HCEC 1CT (cell line): ENCODE measurements at regions not wholly inside any gene's neighbourhood (a gene's known extent, or its start where the extent isn't known, plus 50 kb on each side); places are given as distances from the start of the nearest gene placed in this dataset.
"Not testable (repeated sequence)": the region's sequence is repeated elsewhere in the genome, so short reads cannot be mapped to it uniquely, and the experiment has no call there.

Experiments
- DNase-seq: peaks from one replicate; pipeline ENCODE4 v3.0.0-alpha.2; 2017

DNA sequence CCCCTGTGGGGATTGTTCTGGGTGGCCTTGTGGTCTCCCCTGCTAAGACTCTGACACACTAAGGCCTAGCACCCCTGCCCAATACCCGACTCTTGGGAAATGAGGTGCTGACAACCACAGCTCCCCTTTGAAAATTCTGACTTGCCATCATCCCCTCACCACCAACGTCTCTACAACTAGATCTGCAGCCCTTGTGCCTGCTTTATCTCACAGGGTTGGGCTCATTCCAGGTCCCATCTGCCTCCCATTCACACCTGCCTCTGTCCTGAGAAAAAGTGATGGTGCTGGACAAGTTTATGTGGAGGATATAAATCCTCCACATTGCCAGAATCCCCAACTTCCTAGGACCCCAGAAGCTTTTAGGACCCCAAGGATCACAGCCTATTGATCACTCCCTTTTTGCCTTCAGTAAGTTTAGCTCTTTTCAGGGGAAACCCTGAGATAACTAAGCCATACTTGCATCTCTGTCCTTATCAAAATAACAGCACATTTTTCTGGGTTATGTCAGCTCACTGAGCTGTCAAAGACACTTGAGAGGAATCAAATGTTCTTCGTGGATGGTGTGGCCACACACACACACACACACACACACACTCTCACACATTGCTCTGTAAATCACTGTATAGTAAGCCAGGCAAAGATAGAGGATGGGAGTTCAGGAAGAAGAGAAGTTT is 136.8 kb upstream of the CES5A start:
- no peak for DNase-seq

DNA sequence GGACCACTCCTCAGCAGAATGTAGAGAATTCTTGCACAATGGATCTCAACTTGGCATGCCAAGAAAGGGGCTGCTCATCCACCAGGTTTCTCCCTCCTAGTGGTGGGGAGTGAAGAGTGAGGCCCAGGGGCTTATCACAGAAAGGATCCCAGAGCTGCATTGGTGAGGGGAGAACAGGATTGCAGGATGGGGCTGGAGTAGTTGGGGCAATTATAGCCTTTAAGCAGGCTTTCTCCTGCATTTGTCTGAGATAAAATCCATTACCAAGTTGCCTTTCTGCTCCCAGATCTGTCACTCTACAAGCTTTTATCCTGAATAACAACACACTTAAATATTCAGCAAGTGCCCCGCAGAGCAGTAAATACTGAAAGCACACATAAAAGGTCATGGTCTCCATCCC is 130.8 kb upstream of the CES5A start:
- no peak for DNase-seq

DNA sequence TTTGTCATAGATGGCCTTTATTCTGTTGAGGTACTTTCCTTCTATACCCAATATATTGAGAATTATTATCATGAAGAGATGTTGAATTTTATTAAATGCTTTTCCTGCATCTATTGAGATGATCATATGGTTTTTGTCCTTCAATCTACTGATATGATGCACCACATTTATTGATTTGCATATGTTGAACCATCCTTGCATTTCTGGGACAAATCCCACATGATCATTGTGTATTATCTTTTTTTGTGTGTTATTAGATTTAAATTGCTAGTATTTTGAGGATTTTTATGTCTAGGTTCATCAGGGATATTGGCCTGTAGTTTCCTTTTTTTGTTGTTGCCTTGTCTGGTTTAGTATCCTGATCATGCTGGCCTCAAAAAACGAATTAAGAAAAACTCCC is 124.5 kb upstream of the CES5A start:
- no peak for DNase-seq

DNA sequence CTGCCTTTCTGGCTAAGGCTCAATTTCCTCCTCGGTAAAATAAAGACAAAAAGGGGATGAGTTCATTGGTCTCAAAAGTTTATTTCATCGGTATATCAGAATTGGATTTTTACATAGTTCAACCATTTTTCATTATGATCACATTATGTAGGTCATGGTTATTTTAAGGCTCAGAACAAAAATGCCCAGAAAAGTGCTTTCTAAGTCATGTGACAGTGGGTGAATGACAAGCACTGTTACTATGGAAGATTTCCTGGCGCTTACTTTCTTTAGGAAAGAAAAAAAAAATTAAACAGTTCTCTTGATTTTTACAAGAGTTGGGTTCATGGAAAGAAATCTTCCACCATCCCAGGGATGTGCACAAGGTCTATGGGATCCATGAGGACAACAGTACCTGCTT is 117.9 kb upstream of the CES5A start:
- no peak for DNase-seq

DNA sequence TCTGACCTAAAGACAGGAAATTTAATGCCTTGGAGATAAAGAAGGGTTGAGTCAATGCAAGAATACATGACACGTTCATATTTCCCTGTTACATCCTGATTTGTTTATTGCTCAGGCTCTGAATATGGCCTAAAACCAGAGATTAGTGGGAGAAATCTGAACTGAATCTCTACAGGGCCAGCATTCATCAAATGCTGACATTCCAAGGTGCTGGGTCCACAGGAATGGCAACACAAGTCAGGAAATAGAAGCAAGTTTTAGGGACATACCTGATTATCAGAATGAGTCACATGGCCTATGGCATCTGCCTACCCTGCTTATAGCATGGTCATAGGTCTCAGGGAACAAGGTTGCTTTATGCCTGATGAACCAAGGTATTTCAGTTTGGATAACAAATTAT is 117.4 kb upstream of the CES5A start:
- no peak for DNase-seq

DNA sequence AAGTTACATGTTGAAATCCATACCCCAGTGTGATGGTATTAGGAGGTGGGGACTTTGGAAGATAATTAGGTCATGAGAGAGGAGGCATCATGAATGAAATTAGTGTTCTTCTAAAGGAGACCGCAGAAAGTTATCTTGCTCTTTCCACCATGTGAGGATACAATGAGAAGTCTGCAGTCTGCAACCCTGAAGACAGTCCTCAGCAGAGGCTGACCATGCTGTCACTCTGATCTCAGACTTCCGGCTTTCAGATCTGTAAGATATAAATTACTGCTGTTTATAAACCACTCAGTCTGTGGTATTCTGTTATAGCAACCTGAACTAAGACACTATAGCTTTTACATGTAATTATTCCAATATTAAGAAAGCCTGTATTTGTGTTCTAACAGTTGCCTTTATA is 116.7 kb upstream of the CES5A start:
- DNase-seq, result no peak

DNA sequence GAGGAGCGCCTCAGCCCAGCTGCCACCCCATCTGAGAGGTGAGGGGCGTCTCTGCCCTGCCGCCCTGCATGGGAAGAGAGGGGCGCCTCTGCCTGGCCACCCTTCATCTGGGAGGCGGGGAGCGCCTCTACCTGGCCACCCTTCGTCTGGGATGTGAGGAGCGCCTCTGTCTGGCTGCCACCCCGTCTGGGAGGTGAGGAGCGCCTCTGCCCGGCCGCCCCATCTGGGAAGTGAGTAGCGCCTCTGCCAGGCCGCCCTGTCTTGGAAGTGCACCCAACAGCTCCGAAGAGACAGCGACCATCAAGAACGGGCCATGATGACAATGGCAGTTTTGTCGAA is 114.4 kb upstream of the CES5A start:
- DNase-seq, result no peak

DNA sequence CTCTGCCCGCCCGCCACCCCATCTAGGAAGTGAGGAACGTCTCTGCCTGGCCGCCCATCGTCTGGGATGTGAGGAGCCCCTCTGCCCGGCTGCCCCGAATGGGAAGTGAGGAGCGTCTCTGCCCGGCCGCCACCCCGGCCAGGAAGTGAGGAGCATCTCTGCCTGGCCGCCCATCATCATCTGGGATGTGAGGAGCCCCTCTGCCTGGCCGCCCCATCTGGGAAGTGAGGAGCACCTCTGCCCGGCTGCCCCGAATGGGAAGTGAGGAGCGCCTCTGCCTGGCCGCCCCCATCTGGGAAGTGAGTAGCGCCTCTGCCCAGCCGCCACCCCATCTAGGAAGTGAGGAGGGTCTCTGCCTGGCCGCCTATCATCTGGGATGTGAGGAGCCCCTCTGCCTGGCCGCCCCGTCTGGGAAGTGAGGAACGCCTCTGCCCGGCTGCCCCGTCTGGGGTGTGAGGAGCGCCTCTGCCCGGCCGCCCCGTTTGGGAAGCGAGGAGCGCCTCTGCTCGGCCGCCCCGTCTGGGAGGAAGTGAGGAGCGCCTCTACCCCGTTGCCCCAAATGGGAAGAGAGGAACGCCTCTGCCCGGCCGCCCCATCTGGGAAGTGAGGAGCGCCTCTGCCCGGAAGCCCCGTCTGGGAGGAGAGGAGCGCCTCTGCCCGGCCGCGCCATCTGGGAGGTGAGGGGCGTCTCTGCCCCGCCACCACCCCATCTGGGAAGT is 113.8 kb upstream of the CES5A start:
- DNase-seq, result not testable (repeated sequence)

DNA sequence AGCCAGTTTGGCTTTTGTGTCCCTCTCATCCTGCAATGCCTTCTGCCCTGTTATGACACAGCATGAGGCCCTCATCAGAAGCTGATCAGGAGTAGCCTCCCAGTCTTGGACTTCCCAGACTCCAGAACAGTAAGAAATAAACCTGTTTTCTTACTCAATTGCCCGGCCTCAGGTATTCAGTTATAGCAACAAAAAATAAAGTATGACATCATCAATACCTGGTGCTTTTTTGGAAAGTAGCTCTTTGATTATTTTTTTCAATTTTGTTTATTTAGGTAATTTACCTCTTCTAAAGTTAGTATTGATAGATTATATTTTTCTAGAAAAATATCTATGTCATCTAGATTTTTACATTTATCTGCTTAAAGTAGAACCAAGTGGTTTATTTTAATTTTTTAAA is 112.8 kb upstream of the CES5A start:
- no peak for DNase-seq

DNA sequence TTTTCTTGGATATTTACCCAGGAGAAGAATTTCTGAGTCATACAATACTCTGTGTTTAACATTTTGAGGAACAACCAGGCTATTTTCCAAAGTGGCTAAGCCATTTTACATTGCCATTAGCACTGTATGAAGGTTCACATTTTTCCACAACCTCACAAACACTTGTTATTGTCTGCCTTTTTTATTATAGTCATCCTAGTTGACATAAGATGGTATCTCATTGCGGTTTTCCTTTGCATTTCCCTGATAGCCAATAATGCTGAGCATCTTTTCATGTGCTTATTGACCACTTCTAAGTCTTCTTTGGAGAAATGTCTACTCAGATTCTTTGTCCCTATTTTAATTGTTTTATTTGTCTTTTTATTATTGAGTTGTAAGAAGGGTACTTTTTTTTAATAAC is 107.4 kb upstream of the CES5A start:
- no peak for DNase-seq

DNA sequence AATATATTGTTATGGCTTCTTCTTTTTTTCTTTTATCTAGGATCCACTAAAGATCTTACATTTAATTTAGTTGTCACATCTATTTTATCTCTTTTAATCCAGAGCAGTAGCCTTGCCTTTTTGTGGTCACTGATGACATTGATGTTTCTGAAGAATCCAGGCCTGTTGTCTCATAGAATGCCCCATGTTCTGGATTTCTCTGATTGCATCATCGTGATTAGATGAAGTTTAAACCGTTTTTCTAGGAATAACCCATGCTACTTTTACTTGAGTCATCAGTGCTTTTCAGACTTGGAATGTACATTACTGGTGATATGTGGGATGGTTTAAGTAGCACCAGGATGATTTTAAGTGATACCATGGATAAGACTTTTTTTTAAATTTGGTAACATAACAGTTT is 106.4 kb upstream of the CES5A start:
- DNase-seq, result no peak

DNA sequence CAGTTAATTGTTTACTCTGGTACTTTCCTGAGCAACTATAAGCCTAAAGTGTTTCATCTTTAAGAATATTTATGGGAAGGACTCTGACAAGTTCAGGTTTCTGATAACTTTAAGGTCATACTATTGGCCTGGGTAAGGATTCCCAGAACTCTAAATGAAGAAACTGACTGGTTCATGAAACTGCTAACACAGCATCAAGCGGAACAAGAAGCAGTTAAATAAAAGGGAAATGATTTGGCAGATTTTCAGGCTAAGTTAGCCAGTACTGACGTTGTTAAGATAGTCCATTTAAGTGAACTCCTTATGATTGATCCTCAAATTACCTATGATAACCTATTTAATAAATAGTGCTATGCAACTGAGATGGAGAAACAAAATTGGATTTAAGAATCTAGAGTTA is 101.6 kb upstream of the CES5A start:
- DNase-seq, result no peak

DNA sequence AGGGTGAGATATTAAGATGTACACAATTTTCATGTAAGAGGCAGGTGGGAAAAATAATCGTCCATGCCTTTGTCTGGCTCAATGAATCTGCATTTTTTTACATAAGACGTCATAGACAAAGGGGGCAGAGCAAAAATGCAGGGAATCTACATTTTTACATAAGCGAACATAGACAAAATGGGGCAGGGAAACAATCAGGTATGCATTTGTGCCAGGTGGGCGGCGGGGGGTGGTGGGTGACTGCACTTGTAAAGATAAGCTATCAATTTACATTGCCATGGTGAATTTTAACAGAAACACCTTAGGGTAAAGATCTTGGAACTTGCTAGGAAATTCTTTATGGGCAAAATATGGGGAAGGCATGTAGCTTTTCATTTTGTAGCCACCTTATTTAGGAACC is 96.3 kb upstream of the CES5A start:
- DNase-seq, result no peak

DNA sequence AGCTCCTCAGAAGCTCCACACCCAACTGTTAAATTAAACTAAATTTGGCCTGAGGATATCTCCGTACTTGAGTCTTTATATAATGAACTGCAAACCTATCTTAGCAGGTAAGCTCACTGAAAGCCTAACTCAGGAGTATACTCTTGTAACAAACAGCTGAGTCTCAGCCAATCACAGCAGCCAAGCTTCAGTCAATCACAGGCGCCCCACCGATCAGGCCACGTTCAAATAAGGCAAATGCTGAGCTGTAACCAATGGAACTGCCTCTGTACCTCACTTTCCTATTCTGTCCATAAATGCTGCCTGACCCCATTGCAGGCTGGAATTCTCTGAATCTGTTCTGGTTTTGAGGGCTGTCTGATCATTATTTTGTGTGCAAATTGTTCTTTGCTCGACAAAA is 93.0 kb upstream of the CES5A start:
- no peak for DNase-seq

DNA sequence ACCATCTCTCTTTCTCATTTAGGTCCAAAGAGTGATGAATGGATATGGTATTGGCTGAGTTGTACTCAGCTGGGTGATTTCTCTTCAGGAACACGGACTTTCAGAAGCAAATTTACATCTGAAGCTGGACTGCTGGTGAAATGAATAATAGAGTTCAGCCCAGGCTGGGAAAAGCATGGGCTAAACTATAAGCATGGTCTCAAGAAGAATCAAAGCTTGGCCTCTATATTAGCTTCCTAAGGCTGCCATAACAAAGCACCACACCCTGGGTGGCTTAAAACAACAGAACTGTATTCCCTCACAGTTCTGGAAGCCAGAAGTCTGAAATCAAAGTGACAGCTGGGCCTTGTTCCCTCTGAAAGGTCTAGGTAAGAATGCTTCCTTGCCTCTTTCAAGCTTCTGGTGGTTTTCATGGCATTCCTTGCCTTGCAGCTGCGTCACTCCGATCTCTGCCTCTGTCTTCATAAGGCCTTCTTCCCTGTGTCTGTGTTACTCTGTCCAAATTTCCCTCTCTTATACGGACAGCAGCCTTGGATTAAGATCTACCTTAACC is 89.8 kb upstream of the CES5A start:
- no peak for DNase-seq

DNA sequence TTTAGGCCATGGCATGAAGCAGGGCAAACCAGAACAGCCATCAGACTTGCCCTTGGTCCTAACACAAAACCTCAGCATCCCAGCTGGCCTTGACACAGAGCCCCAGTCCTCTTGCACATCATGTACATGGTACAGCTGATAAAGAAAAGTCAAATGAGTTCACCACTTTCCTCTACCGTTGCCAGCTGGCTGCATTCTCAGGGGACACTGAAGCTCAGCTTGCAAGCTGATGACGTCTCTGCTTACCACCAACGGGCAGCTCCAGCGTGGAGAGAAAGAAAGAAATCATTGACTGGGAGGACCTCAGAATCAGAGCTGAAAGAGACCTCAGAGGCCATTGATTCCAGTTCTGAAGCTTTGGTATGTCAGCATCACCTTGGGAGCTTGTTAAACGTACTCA is 80.7 kb upstream of the CES5A start:
- DNase-seq, result no peak

DNA sequence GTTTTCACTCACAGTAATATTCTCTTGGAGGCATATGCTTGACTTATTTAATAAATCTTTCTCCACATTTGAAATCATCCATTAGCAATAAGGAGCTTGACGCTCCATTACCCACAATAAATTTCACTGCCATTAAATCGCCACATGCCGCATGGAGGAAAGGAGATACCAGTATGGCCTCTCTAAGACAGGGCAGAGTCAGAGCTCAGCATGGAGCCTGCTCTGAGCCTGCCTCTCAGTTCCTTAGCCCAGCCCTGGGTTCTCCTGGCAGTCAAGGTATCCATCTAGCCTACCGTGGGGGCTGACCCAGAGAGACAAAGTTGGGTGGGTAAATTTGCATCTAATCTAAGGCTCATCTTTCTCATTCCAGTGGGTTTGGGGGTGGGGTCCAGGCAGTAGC is 80.3 kb upstream of the CES5A start:
- DNase-seq, result no peak

DNA sequence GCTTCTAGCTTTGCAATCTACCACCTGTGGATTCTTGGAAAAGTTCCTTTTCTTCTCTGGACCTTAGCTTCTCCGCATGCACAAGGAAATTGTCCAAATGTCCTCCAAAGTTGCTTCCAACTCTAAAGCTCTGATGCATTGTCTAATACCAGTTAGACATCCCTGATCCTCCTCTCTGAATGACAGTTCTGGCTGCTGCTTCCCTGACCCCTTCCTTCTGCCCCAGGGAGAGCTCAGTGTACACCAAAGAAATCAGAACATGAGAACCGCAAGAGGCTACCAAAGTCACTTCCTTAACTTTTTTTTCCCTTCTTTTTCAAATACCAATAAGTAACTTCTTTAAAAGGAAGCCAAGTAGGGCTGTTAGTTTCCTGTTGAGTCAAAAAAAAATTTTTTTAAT is 79.7 kb upstream of the CES5A start:
- no peak for DNase-seq

DNA sequence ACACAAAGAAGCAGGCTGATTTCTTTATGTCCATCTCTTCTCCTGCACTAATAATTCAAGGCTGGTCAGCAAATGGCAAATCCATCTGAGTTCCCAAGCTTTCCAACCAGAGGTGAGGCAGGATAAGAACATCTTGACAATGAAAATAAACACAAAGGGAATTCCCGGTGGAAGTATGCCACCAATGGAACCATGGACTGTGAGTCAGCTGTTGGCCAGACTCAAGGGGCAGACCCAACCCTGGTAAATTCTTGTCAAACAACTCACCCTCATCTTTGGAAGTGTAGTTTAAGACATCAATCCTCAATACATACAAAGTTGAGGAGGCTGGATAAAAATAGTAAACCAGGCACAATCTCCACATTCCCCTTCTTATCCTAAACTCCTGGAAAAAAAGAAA is 74.3 kb upstream of the CES5A start:
- no peak for DNase-seq

DNA sequence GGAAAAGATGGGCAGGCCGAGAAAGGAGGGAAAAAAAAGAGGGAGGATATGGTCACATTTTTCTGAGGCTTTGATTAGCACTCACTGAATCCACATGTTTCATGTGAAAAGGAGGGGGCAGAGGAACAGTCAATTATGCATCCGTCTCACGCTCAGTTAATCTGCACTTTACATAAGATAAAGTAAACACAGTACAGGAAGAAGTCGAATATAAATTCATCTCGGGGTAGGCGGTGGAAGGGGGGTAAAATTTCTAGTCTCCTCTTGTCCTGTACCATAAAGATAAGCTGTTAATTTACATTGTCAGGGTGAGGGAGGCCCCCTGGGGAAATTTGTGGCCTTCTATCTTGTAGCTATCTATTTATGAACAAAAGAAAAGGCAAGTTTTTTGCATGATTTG is 73.1 kb upstream of the CES5A start:
- DNase-seq, result no peak

DNA sequence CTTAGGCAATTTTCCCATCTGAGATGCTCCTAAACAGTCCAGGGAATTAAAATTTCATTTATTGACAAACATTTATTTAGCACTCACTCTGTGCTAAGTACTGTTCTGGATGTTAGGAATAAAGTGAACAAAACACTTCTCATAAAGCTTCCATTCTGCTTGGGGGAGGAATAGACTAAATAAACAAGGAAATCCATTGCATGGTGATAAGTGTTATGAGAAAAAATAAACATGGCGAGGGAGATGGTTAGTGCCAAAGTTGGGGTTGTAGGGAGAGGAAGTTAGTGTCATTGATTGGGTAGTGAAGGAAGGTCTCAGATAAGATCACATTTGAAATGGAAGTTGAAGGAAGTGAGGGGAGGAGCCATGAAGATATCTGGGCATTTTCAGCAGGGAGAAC is 72.2 kb upstream of the CES5A start:
- no peak for DNase-seq

DNA sequence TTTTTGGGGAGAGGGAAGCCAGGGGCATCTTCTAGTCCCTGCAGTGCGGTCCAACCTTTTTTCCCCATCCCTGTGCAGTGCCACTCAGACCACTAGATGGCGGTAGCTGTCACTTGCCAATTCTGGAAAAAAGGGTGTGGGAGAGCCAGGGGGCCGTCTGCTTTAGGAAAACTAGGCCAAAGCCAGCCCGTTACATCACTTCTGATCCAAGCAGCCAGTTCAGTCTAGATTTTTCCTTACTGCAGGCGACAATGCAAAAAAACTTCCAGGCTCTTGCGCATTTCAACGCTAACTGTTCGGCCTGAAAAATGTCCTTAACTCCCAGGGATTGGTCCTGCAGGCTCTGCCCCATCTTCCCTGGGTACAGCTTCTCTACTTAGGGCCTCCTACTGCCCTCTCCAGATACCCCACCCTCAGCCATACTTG is 69.2 kb upstream of the CES5A start:
- peak; percentile 20 for DNase-seq

DNA sequence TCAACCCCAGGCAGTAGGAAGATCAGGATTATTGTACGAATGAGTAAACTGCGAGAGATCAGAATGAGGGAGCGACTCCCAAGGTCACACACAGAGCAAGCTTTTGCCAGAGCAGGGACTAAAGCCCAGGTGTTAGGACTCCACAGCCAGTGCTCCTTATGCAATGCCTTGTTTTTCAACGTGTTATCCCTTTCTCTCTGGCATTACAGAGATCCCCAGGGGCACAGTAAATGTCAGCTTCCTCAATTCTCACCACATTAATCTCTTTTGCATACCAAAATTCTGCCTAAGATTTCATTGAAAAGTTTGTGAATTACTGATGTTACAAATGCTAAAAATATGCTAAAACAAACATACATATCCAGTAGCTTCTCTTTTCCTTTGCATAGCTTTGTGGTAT is 68.1 kb upstream of the CES5A start:
- no peak for DNase-seq

DNA sequence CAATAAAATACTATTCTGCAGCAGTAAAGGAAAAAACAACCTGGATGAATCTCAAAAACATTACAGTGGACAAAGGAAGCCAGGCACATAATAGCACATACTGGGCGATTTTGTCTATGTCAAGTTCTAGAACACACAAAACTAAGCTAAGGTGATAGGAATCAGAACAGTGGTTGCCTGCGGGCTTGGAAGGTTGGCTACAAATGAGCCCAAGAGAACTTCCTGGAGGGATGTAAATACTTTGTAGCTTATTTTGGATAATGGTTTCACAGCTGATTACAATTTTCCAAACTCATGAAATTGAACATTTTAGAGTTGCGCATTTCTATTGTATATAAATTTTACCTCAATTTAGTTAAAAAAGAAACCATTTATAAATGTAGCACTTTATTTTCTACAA is 67.6 kb upstream of the CES5A start:
- DNase-seq, result no peak

DNA sequence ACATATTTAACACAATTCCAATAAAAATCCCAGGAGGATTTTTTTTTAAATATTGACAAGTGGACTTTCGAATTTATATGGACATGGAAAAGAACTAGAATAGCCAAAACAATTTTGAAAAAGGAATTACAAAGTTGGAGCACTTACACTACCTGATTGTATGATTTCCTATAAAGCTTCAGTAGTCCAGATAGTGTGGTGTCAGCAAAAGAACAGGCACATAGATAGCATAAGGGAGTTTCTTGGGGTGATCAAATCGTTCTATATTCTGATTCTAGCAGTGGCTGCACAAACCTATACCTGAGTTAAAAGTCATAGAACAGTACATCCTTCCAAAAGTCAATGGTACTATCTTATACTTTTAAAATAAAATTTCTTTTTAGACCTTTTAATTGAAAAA is 66.4 kb upstream of the CES5A start:
- DNase-seq, result no peak
